Mesendoderm (in vitro differentiated cells): ENCODE measurements at regions not wholly inside any gene's neighbourhood (a gene's known extent, or its start where the extent isn't known, plus 50 kb on each side); places are given as distances from the start of the nearest gene placed in this dataset.

Experiments
- DNase-seq: peaks from one replicate; pipeline ENCODE4 v3.0.0; 2013
- H2AK5ac ChIP-seq: 2 replicates; pipeline ENCODE4 v1.6.1; 2013; ENCODE audit warnings: low read length, inconsistent platforms
- H2BK120ac ChIP-seq: 2 replicates; pipeline ENCODE4 v1.6.1; 2013; ENCODE audit warnings: low read depth, mild to moderate bottlenecking, low read length, moderate library complexity, mixed read lengths
- H2BK15ac ChIP-seq: replicated peaks from 2 replicates; pipeline ENCODE4 v1.6.1; 2013; ENCODE audit warnings: low read depth, mild to moderate bottlenecking, moderate library complexity
- H2BK5ac ChIP-seq: 2 replicates; pipeline ENCODE4 v1.6.1; 2013; ENCODE audit warnings: low read length, inconsistent platforms
- H3K18ac ChIP-seq: 2 replicates; pipeline ENCODE4 v1.6.1; 2013; ENCODE audit warnings: mild to moderate bottlenecking, low read length, mixed read lengths
- H3K23ac ChIP-seq: one replicate; pipeline ENCODE4 v1.6.1; 2013; ENCODE audit warnings: low read length
- H3K27ac ChIP-seq: 2 replicates; pipeline ENCODE4 v1.5.1; 2013; ENCODE audit warnings: low read depth, mild to moderate bottlenecking, inconsistent platforms, low read length, moderate library complexity
- H3K27me3 ChIP-seq: 2 replicates; pipeline ENCODE4 v1.6.1; 2013; ENCODE audit warnings: low read length, control low read depth, mild to moderate bottlenecking, inconsistent platforms; ENCODE audit not compliant: insufficient read depth, poor library complexity
- H3K36me3 ChIP-seq: 2 replicates; pipeline ENCODE4 v1.6.1; 2013; ENCODE audit warnings: low read length, inconsistent platforms; ENCODE audit not compliant: control insufficient read depth, insufficient read depth
- H3K4ac ChIP-seq: one replicate; pipeline ENCODE4 v1.6.1; 2013; ENCODE audit warnings: low read depth, mild to moderate bottlenecking, low read length, moderate library complexity
- H3K4me1 ChIP-seq: 2 replicates; pipeline ENCODE4 v1.6.1; 2013; ENCODE audit warnings: low read depth, low read length, inconsistent platforms; ENCODE audit not compliant: control insufficient read depth
- H3K4me2 ChIP-seq: 2 replicates; pipeline ENCODE4 v1.6.1; 2013; ENCODE audit warnings: low read length
- H3K4me3 ChIP-seq: 2 replicates; pipeline ENCODE4 v1.5.1; 2013; ENCODE audit warnings: mild to moderate bottlenecking, low read length
- H3K56ac ChIP-seq: one replicate; pipeline ENCODE4 v1.6.1; 2013; ENCODE audit warnings: low read length
- H3K79me1 ChIP-seq: 2 replicates; pipeline ENCODE4 v1.6.1; 2013; ENCODE audit warnings: low read length, inconsistent platforms
- H3K79me2 ChIP-seq: 2 replicates; pipeline ENCODE4 v1.6.1; 2013; ENCODE audit warnings: mild to moderate bottlenecking, low read length; ENCODE audit not compliant: control insufficient read depth, insufficient read depth
- H3K9ac ChIP-seq: 2 replicates; pipeline ENCODE4 v1.6.1; 2013; ENCODE audit warnings: low read length, inconsistent platforms
- H4K5ac ChIP-seq: one replicate; pipeline ENCODE4 v1.6.1; 2013; ENCODE audit warnings: low read length
- H4K8ac ChIP-seq: one replicate; pipeline ENCODE4 v1.6.1; 2013; ENCODE audit warnings: low read depth, mild to moderate bottlenecking, control low read depth, low read length, moderate library complexity
- WGBS: extraction: QIAGEN DNeasy Blood & Tissue Kit; methylation state at CpG from one replicate; pipeline ENCODE4 v1.1.7; 2013; ENCODE audit warnings: low lambda C conversion rate, missing lambda C conversion rate; ENCODE audit not compliant: insufficient coverage; ENCODE audit errors: extremely low coverage; 5-methylcytosine and 5-hydroxymethylcytosine counted together

DNA sequence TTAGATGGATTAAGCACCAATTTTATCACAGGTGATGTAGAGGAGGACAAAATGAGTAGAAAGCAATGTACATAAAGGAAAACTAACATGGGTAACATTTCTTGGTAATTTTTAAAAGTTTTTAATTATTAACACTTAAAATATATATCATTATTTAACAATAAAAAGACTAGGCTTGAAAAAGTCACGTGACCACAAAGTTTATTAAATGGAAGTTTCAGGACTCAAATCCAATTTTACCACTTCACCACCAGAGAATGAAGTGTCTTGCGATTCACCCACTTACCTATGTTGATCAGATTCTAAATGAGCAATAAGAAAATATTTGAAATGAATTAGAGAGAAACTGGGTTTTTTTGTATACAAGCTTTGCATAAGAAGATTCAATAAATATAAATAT, 721.3 kb downstream of the GBE1 start:
- Histone ChIP-seq H3K4me1 (no peaks in the 10 kb centered on the region), H3K9ac (no peak overlapping the region), H3K27me3 (no peaks in the 10 kb centered on the region), H3K79me2 (no peaks in the 10 kb centered on the region), H3K79me1 (no peaks in the 10 kb centered on the region), H3K23ac (no peak overlapping the region), H2BK5ac (no peak overlapping the region), H3K4me3 (no peak overlapping the region), H2BK15ac (no peak overlapping the region), H3K18ac (no peak overlapping the region), H3K4me2 (no peak overlapping the region), H4K8ac (no peak overlapping the region), H3K27ac (no peak overlapping the region), H2BK120ac (no peak overlapping the region), H3K56ac (no peak overlapping the region), H2AK5ac (no peak overlapping the region), H4K5ac (no peak overlapping the region), H3K4ac (no peak overlapping the region), H3K36me3 (no peaks in the 10 kb centered on the region)
- no CpG with 5 or more reads among the region's 2 CpGs for WGBS
- no peak for DNase-seq

DNA sequence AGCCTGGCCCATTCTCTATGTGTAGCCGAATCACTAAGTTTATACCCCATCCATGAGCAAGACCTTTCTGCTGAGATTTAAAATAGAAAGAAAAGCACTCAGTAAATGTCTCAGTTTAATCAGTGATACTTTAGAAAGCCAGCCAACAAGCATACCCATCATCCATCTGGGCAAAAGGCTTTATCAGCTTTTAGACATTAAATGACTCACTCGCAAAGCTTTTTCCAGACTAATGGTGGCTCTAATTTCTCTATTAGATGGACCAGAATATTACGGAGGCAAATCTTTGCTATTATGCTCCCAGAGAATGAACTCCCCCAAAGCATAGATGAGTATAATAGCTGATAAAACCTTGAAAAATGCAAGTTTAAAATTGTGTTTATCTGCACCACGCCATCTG, 727.8 kb downstream of the GBE1 start:
- no peak overlapping the region for H2BK15ac ChIP-seq
- WGBS = no CpG with 5 or more reads among the region's 4 CpGs
- no peak overlapping the region for H3K56ac ChIP-seq
- H2BK5ac ChIP-seq = no peak overlapping the region
- H3K27me3 ChIP-seq = no peaks in the 10 kb centered on the region
- no peaks in the 10 kb centered on the region for H3K36me3 ChIP-seq
- H2AK5ac ChIP-seq = no peak overlapping the region
- H3K79me1 ChIP-seq = no peaks in the 10 kb centered on the region
- no peak overlapping the region for H3K9ac ChIP-seq
- no peak overlapping the region for H4K8ac ChIP-seq
- no peaks in the 10 kb centered on the region for H3K4me1 ChIP-seq
- H4K5ac ChIP-seq = no peak overlapping the region
- no peak overlapping the region for H3K4me2 ChIP-seq
- H2BK120ac ChIP-seq = no peak overlapping the region
- DNase-seq = no peak
- no peak overlapping the region for H3K23ac ChIP-seq
- no peaks in the 10 kb centered on the region for H3K79me2 ChIP-seq
- no peak overlapping the region for H3K27ac ChIP-seq
- H3K4me3 ChIP-seq = no peak overlapping the region
- no peak overlapping the region for H3K18ac ChIP-seq
- H3K4ac ChIP-seq = no peak overlapping the region

DNA sequence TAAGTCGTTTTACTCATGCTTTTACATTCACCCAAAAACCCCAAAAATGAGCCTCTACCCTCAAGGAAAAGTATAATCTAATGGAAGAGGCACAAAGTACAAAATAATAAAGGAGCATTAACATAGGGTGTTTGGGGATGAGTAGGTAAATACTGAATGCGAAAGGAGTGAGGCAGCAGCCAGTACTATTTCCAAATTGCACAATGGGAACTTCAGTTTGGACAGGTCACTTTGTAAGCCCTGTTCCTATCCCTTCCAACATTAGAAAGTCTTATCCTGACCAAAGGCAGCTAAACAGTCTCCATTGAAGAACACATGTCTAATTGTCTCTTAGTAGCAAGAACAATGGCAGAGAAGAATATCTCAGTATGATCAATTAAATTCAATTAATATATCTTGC, 728.3 kb downstream of the GBE1 start:
- Histone ChIP-seq H3K4me2 (no peak overlapping the region), H4K5ac (no peak overlapping the region), H3K4me1 (no peaks in the 10 kb centered on the region), H3K27me3 (no peaks in the 10 kb centered on the region), H3K9ac (no peak overlapping the region), H2BK120ac (no peak overlapping the region), H3K36me3 (no peaks in the 10 kb centered on the region), H3K79me1 (no peaks in the 10 kb centered on the region), H4K8ac (no peak overlapping the region), H2BK5ac (no peak overlapping the region), H3K4me3 (no peak overlapping the region), H3K56ac (no peak overlapping the region), H3K18ac (no peak overlapping the region), H3K79me2 (no peaks in the 10 kb centered on the region), H2BK15ac (no peak overlapping the region), H3K23ac (no peak overlapping the region), H3K27ac (no peak overlapping the region), H2AK5ac (no peak overlapping the region), H3K4ac (no peak overlapping the region)
- no CpG with 5 or more reads among the region's 2 CpGs for WGBS
- no peak for DNase-seq

DNA sequence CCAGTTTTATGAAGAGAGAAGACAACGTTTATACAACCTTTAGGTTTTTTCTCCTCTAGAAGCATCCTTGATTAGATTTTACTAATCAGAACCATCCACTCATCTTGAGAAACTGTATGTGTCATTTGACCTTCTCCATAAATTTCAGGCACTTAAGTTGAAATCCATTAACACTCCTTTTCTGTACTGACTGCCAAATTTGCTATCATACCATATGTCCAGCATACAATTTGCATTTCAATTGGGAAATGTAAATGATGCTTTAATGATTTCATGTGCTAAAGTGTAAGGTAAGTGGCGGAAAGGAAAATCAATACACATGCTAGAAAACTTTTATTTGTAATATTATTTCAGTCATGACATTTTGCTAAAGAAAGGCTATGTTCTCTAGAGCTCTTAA, 731.6 kb downstream of the GBE1 start:
- H3K23ac ChIP-seq = no peak overlapping the region
- no peaks in the 10 kb centered on the region for H3K4me1 ChIP-seq
- no peak for DNase-seq
- no peak overlapping the region for H4K8ac ChIP-seq
- no peak overlapping the region for H3K4ac ChIP-seq
- H2AK5ac ChIP-seq = no peak overlapping the region
- H2BK15ac ChIP-seq = no peak overlapping the region
- no CpG with 5 or more reads among the region's 2 CpGs for WGBS
- no peaks in the 10 kb centered on the region for H3K27me3 ChIP-seq
- no peaks in the 10 kb centered on the region for H3K36me3 ChIP-seq
- H2BK120ac ChIP-seq = no peak overlapping the region
- H3K18ac ChIP-seq = no peak overlapping the region
- no peak overlapping the region for H3K9ac ChIP-seq
- H3K4me3 ChIP-seq = no peak overlapping the region
- no peak overlapping the region for H3K56ac ChIP-seq
- no peaks in the 10 kb centered on the region for H3K79me1 ChIP-seq
- no peaks in the 10 kb centered on the region for H3K79me2 ChIP-seq
- H4K5ac ChIP-seq = no peak overlapping the region
- H3K27ac ChIP-seq = no peak overlapping the region
- H3K4me2 ChIP-seq = no peak overlapping the region
- H2BK5ac ChIP-seq = no peak overlapping the region

DNA sequence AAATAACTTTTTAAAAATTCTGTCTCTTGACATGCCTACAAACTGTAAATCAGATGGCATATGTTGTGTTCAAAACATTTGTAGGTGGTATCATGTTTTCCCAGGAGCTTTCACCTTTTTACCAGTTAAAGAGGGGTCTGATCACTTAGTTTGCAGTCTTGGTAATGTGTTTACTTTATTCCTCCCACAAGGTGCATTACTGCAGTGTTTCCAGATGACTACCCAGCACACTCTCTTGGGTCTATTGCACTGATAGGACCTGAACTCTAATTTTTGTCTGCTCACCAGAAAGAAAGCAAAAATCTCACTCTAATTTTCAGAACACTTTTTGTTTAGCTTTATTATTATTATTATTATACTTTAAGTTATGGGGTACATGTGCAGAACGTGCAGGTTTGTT, 734.1 kb downstream of the GBE1 start:
- no peak overlapping the region for H3K4ac ChIP-seq
- no peak overlapping the region for H3K4me3 ChIP-seq
- H3K4me2 ChIP-seq = no peak overlapping the region
- H3K4me1 ChIP-seq = no peaks in the 10 kb centered on the region
- H3K18ac ChIP-seq = no peak overlapping the region
- H4K8ac ChIP-seq = no peak overlapping the region
- no peak overlapping the region for H3K9ac ChIP-seq
- no peak overlapping the region for H2BK5ac ChIP-seq
- H2BK120ac ChIP-seq = no peak overlapping the region
- no peak overlapping the region for H3K27ac ChIP-seq
- no peak for DNase-seq
- H3K23ac ChIP-seq = no peak overlapping the region
- no peaks in the 10 kb centered on the region for H3K79me2 ChIP-seq
- H4K5ac ChIP-seq = no peak overlapping the region
- H3K36me3 ChIP-seq = no peaks in the 10 kb centered on the region
- no CpG with 5 or more reads among the region's 1 CpG for WGBS
- H2AK5ac ChIP-seq = no peak overlapping the region
- no peaks in the 10 kb centered on the region for H3K79me1 ChIP-seq
- no peak overlapping the region for H3K56ac ChIP-seq
- H3K27me3 ChIP-seq = no peaks in the 10 kb centered on the region
- no peak overlapping the region for H2BK15ac ChIP-seq

DNA sequence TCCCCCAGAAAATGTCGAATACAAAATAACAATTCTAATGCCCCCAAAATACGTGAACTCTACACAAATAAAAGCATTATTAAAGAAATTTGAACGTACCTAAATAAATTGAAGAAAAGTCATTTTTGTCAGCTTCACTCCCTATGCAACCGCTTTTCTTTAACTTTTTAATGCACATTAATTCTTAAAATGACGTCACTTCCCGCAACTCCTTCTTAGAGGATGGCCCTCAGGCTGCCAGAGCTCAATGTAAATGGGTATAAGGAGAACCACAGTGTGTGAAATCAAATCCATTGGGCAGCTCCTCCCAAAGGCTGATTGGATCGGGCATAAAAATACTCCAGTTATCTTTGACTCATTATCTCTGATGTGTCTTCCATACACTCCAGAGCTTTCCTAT, 736.9 kb downstream of the GBE1 start:
- no peak overlapping the region for H3K27ac ChIP-seq
- H3K56ac ChIP-seq = no peak overlapping the region
- no peak overlapping the region for H2BK5ac ChIP-seq
- H3K79me2 ChIP-seq = no peaks in the 10 kb centered on the region
- no CpG with 5 or more reads among the region's 7 CpGs for WGBS
- H4K5ac ChIP-seq = no peak overlapping the region
- no peak overlapping the region for H4K8ac ChIP-seq
- H3K18ac ChIP-seq = no peak overlapping the region
- no peaks in the 10 kb centered on the region for H3K79me1 ChIP-seq
- H3K4me1 ChIP-seq = no peaks in the 10 kb centered on the region
- no peak overlapping the region for H3K23ac ChIP-seq
- no peak overlapping the region for H3K4me3 ChIP-seq
- H3K27me3 ChIP-seq = no peaks in the 10 kb centered on the region
- no peak overlapping the region for H2BK15ac ChIP-seq
- no peaks in the 10 kb centered on the region for H3K36me3 ChIP-seq
- H2BK120ac ChIP-seq = no peak overlapping the region
- DNase-seq = no peak
- no peak overlapping the region for H2AK5ac ChIP-seq
- no peak overlapping the region for H3K4ac ChIP-seq
- no peak overlapping the region for H3K4me2 ChIP-seq
- H3K9ac ChIP-seq = no peak overlapping the region
